Smooth muscle cell (in vitro differentiated cells): ENCODE measurements at regions not wholly inside any gene's neighbourhood (a gene's known extent, or its start where the extent isn't known, plus 50 kb on each side); places are given as distances from the start of the nearest gene placed in this dataset.

Source experiments
- DNase-seq: peaks from one replicate; lab custom pipeline; 2025; ENCODE audit not compliant: unreplicated experiment; lab: John Stamatoyannopoulos, UW
- H2AFZ ChIP-seq: fragments of 200-600 bp; sonication (generic); 2 replicates; pipeline ENCODE4 v1.6.0; 2016; ENCODE audit warnings: antibody characterized with exemption, low read depth, mild to moderate bottlenecking
- H3F3A ChIP-seq: fragments of 200-600 bp; sonication (generic); 2 replicates; pipeline ENCODE4 v1.6.0; 2017; ENCODE audit warnings: antibody characterized with exemption, low read depth
- H3K27ac ChIP-seq: fragments of 200-600 bp; sonication (generic); 2 replicates; pipeline ENCODE4 v1.5.1; 2016; ENCODE audit warnings: low read depth, mild to moderate bottlenecking
- H3K27me3 ChIP-seq: fragments of 200-600 bp; sonication (generic); 2 replicates; pipeline ENCODE4 v1.6.1; 2016; ENCODE audit warnings: low read depth, mild to moderate bottlenecking
- H3K36me3 ChIP-seq: fragments of 200-600 bp; sonication (generic); 2 replicates; pipeline ENCODE4 v1.5.1; 2016; ENCODE audit warnings: low read depth
- H3K4me1 ChIP-seq: fragments of 200-600 bp; sonication (generic); 2 replicates; pipeline ENCODE4 v1.5.1; 2016; ENCODE audit warnings: low read depth
- H3K4me2 ChIP-seq: fragments of 200-600 bp; sonication (generic); 2 replicates; pipeline ENCODE4 v1.6.0; 2016; ENCODE audit warnings: mild to moderate bottlenecking
- H3K4me3 ChIP-seq: fragments of 200-600 bp; sonication (generic); 2 replicates; pipeline ENCODE4 v1.5.1; 2016; ENCODE audit warnings: mild to moderate bottlenecking
- H3K79me2 ChIP-seq: fragments of 200-600 bp; sonication (generic); 2 replicates; pipeline ENCODE4 v1.6.0; 2016; ENCODE audit warnings: low read depth, mild to moderate bottlenecking
- H3K9ac ChIP-seq: fragments of 200-600 bp; sonication (generic); 2 replicates; pipeline ENCODE4 v1.6.0; 2016; ENCODE audit warnings: low read depth
- H3K9me3 ChIP-seq: fragments of 200-600 bp; sonication (generic); replicated peaks from 2 replicates; pipeline ENCODE4 v1.5.1; 2016; ENCODE audit warnings: low read depth
- H4K20me1 ChIP-seq: fragments of 200-600 bp; sonication (generic); 2 replicates; pipeline ENCODE4 v1.6.0; 2016; ENCODE audit warnings: low read depth
- CTCF ChIP-seq: fragments of 200-600 bp; sonication (generic); IDR thresholded peaks from 2 replicates; pipeline ENCODE4 v1.5.1; 2017; ENCODE audit warnings: borderline replicate concordance, mild to moderate bottlenecking, antibody characterized with exemption; ENCODE audit not compliant: insufficient read depth, poor library complexity, severe bottlenecking
- WGBS: methylation state at CpG from one replicate; pipeline ENCODE4 v1.1.7; 2016; ENCODE audit warnings: low lambda C conversion rate; 5-methylcytosine and 5-hydroxymethylcytosine counted together

GRCh38 chr4:89567936-89568335 lies 260.3 kb upstream of the GPRIN3 start:
- no peak for DNase-seq
- TF ChIP-seq CTCF, result no peak

GRCh38 chr4:89563431-89563830 lies 255.8 kb upstream of the GPRIN3 start:
- no peak overlapping the region for H3K4me3 ChIP-seq
- H3K4me1 ChIP-seq, result no peaks in the 10 kb centered on the region
- no peaks in the 10 kb centered on the region for H3K79me2 ChIP-seq
- H3K9ac ChIP-seq, result no peak overlapping the region
- no peak for TF ChIP-seq CTCF
- no peaks in the 10 kb centered on the region for H3K9me3 ChIP-seq
- WGBS, result 82% methylated on average over 2 of the region's 2 CpGs
- no peaks in the 10 kb centered on the region for H3K27me3 ChIP-seq
- DNase-seq, result no peak
- H3K36me3 ChIP-seq, result no peaks in the 10 kb centered on the region
- H3F3A ChIP-seq, result no peaks in the 10 kb centered on the region
- no peak overlapping the region for H2AFZ ChIP-seq
- no peak overlapping the region for H3K4me2 ChIP-seq
- H4K20me1 ChIP-seq, result no peaks in the 10 kb centered on the region
- H3K27ac ChIP-seq, result no peak overlapping the region

More at GRCh38 chr4:89567936-89568335, 260.3 kb upstream of the GPRIN3 start:
- no peaks in the 10 kb centered on the region for H3F3A ChIP-seq
- no peak overlapping the region for H3K27ac ChIP-seq
- no peaks in the 10 kb centered on the region for H3K9me3 ChIP-seq
- no peaks in the 10 kb centered on the region for H3K79me2 ChIP-seq
- no peaks in the 10 kb centered on the region for H4K20me1 ChIP-seq
- no peak overlapping the region for H2AFZ ChIP-seq
- no peaks in the 10 kb centered on the region for H3K36me3 ChIP-seq
- no peaks in the 10 kb centered on the region for H3K4me1 ChIP-seq
- H3K9ac ChIP-seq, result no peak overlapping the region
- H3K4me3 ChIP-seq, result no peak overlapping the region
- WGBS, result 78% methylated on average over 7 of the region's 7 CpGs
- no peak overlapping the region for H3K4me2 ChIP-seq
- H3K27me3 ChIP-seq, result no peaks in the 10 kb centered on the region

- DNase-seq, result no peak
- Histone ChIP-seq H3K4me1 (no peaks in the 10 kb centered on the region), H3K9me3 (no peaks in the 10 kb centered on the region), H2AFZ (no peak overlapping the region), H4K20me1 (no peaks in the 10 kb centered on the region), H3K4me2 (no peak overlapping the region), H3K79me2 (no peaks in the 10 kb centered on the region), H3K27me3 (no peaks in the 10 kb centered on the region), H3F3A (no peaks in the 10 kb centered on the region), H3K9ac (no peak overlapping the region), H3K4me3 (no peak overlapping the region), H3K27ac (no peak overlapping the region), H3K36me3 (no peaks in the 10 kb centered on the region)
- TF ChIP-seq CTCF, result no peak
- WGBS, result 93% methylated on average over 3 of the region's 3 CpGs
Measured at GRCh38 chr4:89562746-89563145, 255.1 kb upstream of the GPRIN3 start.

- Histone ChIP-seq H2AFZ (no peak overlapping the region), H3K27ac (no peak overlapping the region), H3F3A (no peaks in the 10 kb centered on the region), H3K4me3 (no peak overlapping the region), H3K36me3 (no peaks in the 10 kb centered on the region), H3K4me2 (no peak overlapping the region), H3K27me3 (no peaks in the 10 kb centered on the region), H4K20me1 (no peaks in the 10 kb centered on the region), H3K9me3 (no peaks in the 10 kb centered on the region), H3K79me2 (no peaks in the 10 kb centered on the region), H3K9ac (no peak overlapping the region), H3K4me1 (no peaks in the 10 kb centered on the region)
- no peak for DNase-seq
- no peak for TF ChIP-seq CTCF
- WGBS, result 71% methylated on average over 2 of the region's 2 CpGs
Measured at GRCh38 chr4:89561048-89561447, 253.4 kb upstream of the GPRIN3 start.
